Prostate gland (tissue), 2 donors: ENCODE measurements at regions not wholly inside any gene's neighbourhood (a gene's known extent, or its start where the extent isn't known, plus 50 kb on each side); places are given as distances from the start of the nearest gene placed in this dataset.

ENCODE experiments used
- CTCF ChIP-seq, 4 experiments: fragments of 200-600 bp in 2 of 4; fragments of 450-650 bp in 2 of 4; sonication (generic) in 2 of 4; IDR thresholded peaks; 1 replicate in 3 of 4; 2 replicates in 1 of 4; pipeline ENCODE4 v1.5.1; 2016 to 2019; ENCODE audit warnings: antibody characterized with exemption in 4 of 4, mild to moderate bottlenecking in 2 of 4, moderate library complexity in 2 of 4
- POLR2AphosphoS5 ChIP-seq: sonication (generic); formaldehyde crosslinking; IDR thresholded peaks from one replicate; pipeline ENCODE4 v1.6.1; 2017; ENCODE audit warnings: antibody characterized with exemption

DNA sequence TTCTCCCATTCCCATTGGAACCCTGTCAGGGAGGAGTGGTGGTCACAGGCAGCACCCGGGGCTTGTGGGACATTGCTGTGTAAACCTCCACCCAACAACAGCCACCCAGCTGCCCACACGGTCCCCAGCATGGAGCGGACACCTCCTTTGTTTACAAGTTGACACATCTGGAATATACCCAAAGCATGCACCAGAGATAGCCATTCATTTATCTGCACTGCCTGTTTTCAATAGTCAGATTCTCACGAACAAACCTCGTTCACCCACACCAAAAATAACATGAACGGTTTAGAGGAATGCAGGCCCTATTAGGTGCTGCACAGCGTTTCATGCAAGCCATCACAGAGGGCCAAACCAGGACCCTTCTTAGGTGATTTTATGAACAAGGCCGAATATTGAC lies 244.8 kb downstream of the FOXL1 start:
- TF ChIP-seq POLR2AphosphoS5 (no peak), CTCF (IDR thresholded peaks at IDR 0.05) (no peak)
